ENCODE measurements at regions not wholly inside any gene's neighbourhood (a gene's known extent, or its start where the extent isn't known, plus 50 kb on each side); places are given as distances from the start of the nearest gene placed in this dataset.

DNA sequence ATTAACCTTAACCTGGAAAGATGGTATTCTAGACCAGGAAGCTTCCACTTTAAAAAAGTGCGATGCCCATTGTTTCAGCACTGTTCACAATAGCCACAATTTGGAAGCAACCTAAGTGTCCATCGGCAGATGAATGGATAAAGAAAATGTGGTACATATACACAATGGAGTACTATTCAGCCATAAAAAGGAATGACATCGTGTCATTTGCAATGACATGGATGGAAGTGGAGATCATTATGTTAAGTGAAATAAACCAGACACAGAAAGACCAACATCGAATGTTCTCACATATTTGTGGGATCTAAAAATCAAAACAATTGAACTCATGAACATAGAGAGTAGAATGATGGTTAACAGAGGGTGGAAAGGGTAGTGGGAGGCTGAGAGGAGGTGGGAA lies 94.2 kb downstream of the NR2F2 start (continued):
- no peak for TF ChIP-seq SOX6 (IDR thresholded peaks at IDR 0.05)
- TF ChIP-seq SOX6 (CRISPR knock-in tag; IDR thresholded peaks at IDR 0.05) = no peak

DNA sequence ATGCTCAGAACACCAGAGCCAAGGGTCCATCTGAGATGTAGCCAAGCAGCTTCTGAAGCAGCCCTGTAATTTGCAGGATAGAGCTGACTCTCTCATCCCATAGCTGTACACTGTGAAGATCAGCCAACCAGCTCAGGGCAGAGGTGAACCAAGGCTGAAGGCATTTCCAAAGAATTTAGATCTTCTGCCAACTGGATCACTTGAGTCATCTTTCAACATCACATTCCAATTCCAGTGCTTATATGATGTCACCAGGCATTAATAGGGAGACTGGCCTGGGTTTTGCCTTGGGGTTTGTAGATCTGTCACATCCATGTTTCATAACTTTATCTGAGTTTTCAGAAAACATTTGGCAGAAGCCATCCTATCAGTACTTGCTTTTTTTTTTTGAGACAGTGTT lies 98.2 kb downstream of the NR2F2 start:
- no TSS peak for BruUV-seq (replicated peaks)
- H3K4me1 ChIP-seq (ENCODE audit: insufficient read depth, low read length) = no peaks in the 10 kb centered on the region
- intact Hi-C loops (cut with micrococcal nuclease; ENCODE audit: unreplicated experiment) = no loop called here
- H3K4me3 ChIP-seq (replicated peaks in 1 of 3; ENCODE audit: insufficient read depth in 1 of 3, low read depth in 2 of 3, low read length in 3 of 3) = no peak overlapping the region
- no peak overlapping the region for H3K4me2 ChIP-seq (ENCODE audit: low read depth, low read length)
- TF ChIP-seq ZNF577 (CRISPR knock-in tag; IDR thresholded peaks at IDR 0.05; ENCODE audit: borderline replicate concordance, low read depth) = no peak
- TF ChIP-seq RFXAP (CRISPR knock-in tag; IDR thresholded peaks at IDR 0.05; ENCODE audit: borderline replicate concordance) = no peak
- no peak for TF ChIP-seq ZNF709 (CRISPR knock-in tag; IDR thresholded peaks at IDR 0.05)
- TF ChIP-seq EP300 (IDR thresholded peaks at IDR 0.05; ENCODE audit: low read depth in 2 of 2, low read length in 2 of 2) = no peak
- no peak for TF ChIP-seq EP300 (CRISPR knock-in tag; IDR thresholded peaks at IDR 0.05; ENCODE audit: borderline replicate concordance)
- no peak for TF ChIP-seq SOX5 (CRISPR knock-in tag; IDR thresholded peaks at IDR 0.05; ENCODE audit: borderline replicate concordance)
- no peak for TF ChIP-seq ZNF619 (CRISPR knock-in tag; IDR thresholded peaks at IDR 0.05)
- TF ChIP-seq TAF1 (CRISPR knock-in tag; IDR thresholded peaks at IDR 0.05) = no peak
- TF ChIP-seq CREB1 (IDR thresholded peaks at IDR 0.05) = no peak
- TF ChIP-seq CREB1 (CRISPR knock-in tag; IDR thresholded peaks at IDR 0.05) = no peak
- TF ChIP-seq FOSL1 (CRISPR knock-in tag; IDR thresholded peaks at IDR 0.05; ENCODE audit: borderline replicate concordance) = no peak
- TF ChIP-seq ZNF224 (CRISPR knock-in tag; IDR thresholded peaks at IDR 0.05) = no peak
- TF ChIP-seq, protein P1, sequence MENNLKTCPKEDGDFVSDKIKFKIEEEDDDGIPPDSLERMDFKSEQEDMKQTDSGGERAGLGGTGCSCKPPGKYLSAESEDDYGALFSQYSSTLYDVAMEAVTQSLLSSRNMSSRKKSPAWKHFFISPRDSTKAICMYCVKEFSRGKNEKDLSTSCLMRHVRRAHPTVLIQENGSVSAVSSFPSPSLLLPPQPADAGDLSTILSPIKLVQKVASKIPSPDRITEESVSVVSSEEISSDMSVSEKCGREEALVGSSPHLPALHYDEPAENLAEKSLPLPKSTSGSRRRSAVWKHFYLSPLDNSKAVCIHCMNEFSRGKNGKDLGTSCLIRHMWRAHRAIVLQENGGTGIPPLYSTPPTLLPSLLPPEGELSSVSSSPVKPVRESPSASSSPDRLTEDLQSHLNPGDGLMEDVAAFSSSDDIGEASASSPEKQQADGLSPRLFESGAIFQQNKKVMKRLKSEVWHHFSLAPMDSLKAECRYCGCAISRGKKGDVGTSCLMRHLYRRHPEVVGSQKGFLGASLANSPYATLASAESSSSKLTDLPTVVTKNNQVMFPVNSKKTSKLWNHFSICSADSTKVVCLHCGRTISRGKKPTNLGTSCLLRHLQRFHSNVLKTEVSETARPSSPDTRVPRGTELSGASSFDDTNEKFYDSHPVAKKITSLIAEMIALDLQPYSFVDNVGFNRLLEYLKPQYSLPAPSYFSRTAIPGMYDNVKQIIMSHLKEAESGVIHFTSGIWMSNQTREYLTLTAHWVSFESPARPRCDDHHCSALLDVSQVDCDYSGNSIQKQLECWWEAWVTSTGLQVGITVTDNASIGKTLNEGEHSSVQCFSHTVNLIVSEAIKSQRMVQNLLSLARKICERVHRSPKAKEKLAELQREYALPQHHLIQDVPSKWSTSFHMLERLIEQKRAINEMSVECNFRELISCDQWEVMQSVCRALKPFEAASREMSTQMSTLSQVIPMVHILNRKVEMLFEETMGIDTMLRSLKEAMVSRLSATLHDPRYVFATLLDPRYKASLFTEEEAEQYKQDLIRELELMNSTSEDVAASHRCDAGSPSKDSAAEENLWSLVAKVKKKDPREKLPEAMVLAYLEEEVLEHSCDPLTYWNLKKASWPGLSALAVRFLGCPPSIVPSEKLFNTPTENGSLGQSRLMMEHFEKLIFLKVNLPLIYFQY (CRISPR knock-in tag; IDR thresholded peaks at IDR 0.05; ENCODE audit: borderline replicate concordance) = no peak
- no peak for TF ChIP-seq ZNF747 (CRISPR knock-in tag; IDR thresholded peaks at IDR 0.05; ENCODE audit: borderline replicate concordance)
- no peaks in the 10 kb centered on the region for H3K36me3 ChIP-seq (replicated peaks in 1 of 2; ENCODE audit: control insufficient read depth in 1 of 2, insufficient read depth in 2 of 2, low read length in 2 of 2)
- no peak for DNase-seq (ENCODE audit: low spot score)
- H3K27me3 ChIP-seq (ENCODE audit: control insufficient read depth in 1 of 2, insufficient read depth in 2 of 2, low read length in 2 of 2) = peaks cover 0 to 2% of the 10 kb centered on the region in 2 experiments; a peak in 1 of 5 replicates
- H3K9me3 ChIP-seq (ENCODE audit: low read length) = no peaks in the 10 kb centered on the region
- no peaks in the 10 kb centered on the region for H3K79me2 ChIP-seq (ENCODE audit: insufficient read depth, low read length)
- no peak for ATAC-seq
- ChIA-PET CTCF (ENCODE audit: low intra/inter-chr PET ratio, low total read pairs) (no interaction called here), POLR2A (no interaction called here)
- no peaks in the 10 kb centered on the region for H4K20me1 ChIP-seq (ENCODE audit: insufficient read depth, low read length)
- H2AFZ ChIP-seq (ENCODE audit: low read length) = no peak overlapping the region
- H3K27ac ChIP-seq (ENCODE audit: extremely low read length, insufficient read depth, low read length) = no peak overlapping the region
- no peak for FAIRE-seq
- H3K9ac ChIP-seq (ENCODE audit: insufficient read depth, low read depth, low read length) = no peak overlapping the region
- in situ Hi-C loops (cut with HindIII; ENCODE audit: extremely low pct_ligation_motif_present, low pct_unique_long_range_greater_than_20kb) = no loop called here

All from HepG2 (cell line).